B cell (primary cell): ENCODE measurements at regions not wholly inside any gene's neighbourhood (a gene's known extent, or its start where the extent isn't known, plus 50 kb on each side); places are given as distances from the start of the nearest gene placed in this dataset.

Experiments
- ATAC-seq: fragments of 200-7000 bp; cut with Tn5 transposase; one replicate; pipeline ENCODE4 v1.10.0; 2021; ENCODE audit warnings: low read depth, mild to moderate bottlenecking, moderate number of reproducible peaks, moderate library complexity
- CTCF ChIA-PET: fragments of 350-600 bp; sonication (Branson Sonifier 250); formaldehyde crosslinking; loops from one replicate; lab custom pipeline; 2021; ENCODE audit warnings: antibody characterized with exemption, inconsistent platforms; lab: Charles Lee
- POLR2A ChIA-PET: fragments of 350-600 bp; sonication (Branson Sonifier 250); formaldehyde crosslinking; loops from one replicate; lab custom pipeline; 2021; ENCODE audit warnings: antibody characterized with exemption; lab: Charles Lee
- DNase-seq: peaks from one replicate; pipeline ENCODE4 v3.0.0; 2013
- H2AFZ ChIP-seq: 2 replicates; pipeline ENCODE4 v1.6.1; 2012; ENCODE audit warnings: mild to moderate bottlenecking, low read depth, low read length; ENCODE audit not compliant: insufficient read depth, poor library complexity, severe bottlenecking
- H3K27ac ChIP-seq, 2 donors: 1 replicate in 1 of 2; 2 replicates in 1 of 2; pipeline ENCODE4 v1.5.1; 2012 to 2013; ENCODE audit warnings: low read length in 2 of 2, mild to moderate bottlenecking in 2 of 2, moderate library complexity in 1 of 2
- H3K27me3 ChIP-seq, 4 experiments: fragments of 200-600 bp in 1 of 4; sonication (generic) in 1 of 4; replicated peaks in 1 of 4; 1 replicate in 2 of 4; 2 replicates in 2 of 4; pipeline versions ENCODE4 v1.6.1 to v1.7.0; 2013 to 2016; ENCODE audit warnings: low read length in 3 of 4, mild to moderate bottlenecking in 2 of 4, mixed read lengths in 1 of 4, moderate library complexity in 1 of 4; ENCODE audit not compliant: insufficient read depth in 4 of 4, control insufficient read depth in 3 of 4; ENCODE audit errors: control extremely low read depth in 1 of 4
- H3K36me3 ChIP-seq, 2 experiments: replicated peaks in 1 of 2; 1 replicate in 1 of 2; 2 replicates in 1 of 2; pipeline versions ENCODE4 v1.6.1 to v1.7.1; 2013; ENCODE audit warnings: low read length in 1 of 2; ENCODE audit not compliant: insufficient read depth in 2 of 2, control insufficient read depth in 1 of 2; ENCODE audit errors: control extremely low read depth in 1 of 2, extremely low read depth in 1 of 2
- H3K4me1 ChIP-seq, 2 donors: fragments of 200-600 bp in 1 of 2; sonication (generic) in 1 of 2; 1 replicate in 1 of 2; 2 replicates in 1 of 2; pipeline versions ENCODE4 v1.5.1 to v1.6.1; 2013 to 2017; ENCODE audit warnings: low read length in 2 of 2; ENCODE audit not compliant: control insufficient read depth in 2 of 2, insufficient read depth in 2 of 2
- H3K4me2 ChIP-seq: replicated peaks from 2 replicates; pipeline ENCODE3; 2012; ENCODE audit warnings: mild to moderate bottlenecking, low read depth, low read length; ENCODE audit not compliant: poor library complexity, severe bottlenecking
- H3K4me3 ChIP-seq, 5 experiments: fragments of 200-600 bp in 1 of 5; sonication (generic) in 1 of 5; 1 replicate in 3 of 5; 2 replicates in 2 of 5; pipeline versions ENCODE4 v1.5.1 to v1.7.0; 2011 to 2016; ENCODE audit warnings: low read length in 4 of 5, mild to moderate bottlenecking in 4 of 5, low read depth in 2 of 5, control low read depth in 1 of 5, moderate library complexity in 1 of 5; ENCODE audit not compliant: insufficient read depth in 1 of 5; ENCODE audit errors: control extremely low read depth in 1 of 5, extremely low read depth in 1 of 5
- H3K79me2 ChIP-seq: fragments of 200-600 bp; sonication (generic); one replicate; pipeline ENCODE4 v1.6.0; 2016; ENCODE audit warnings: low read length; ENCODE audit not compliant: control insufficient read depth, insufficient read depth
- H3K9ac ChIP-seq: fragments of 200-600 bp; sonication (generic); 2 replicates; pipeline ENCODE4 v1.6.1; 2017; ENCODE audit warnings: mild to moderate bottlenecking, low read length, moderate library complexity
- H3K9me3 ChIP-seq, 3 donors: one replicate each; pipeline versions ENCODE4 v1.6.1 to v1.7.1; 2013; ENCODE audit warnings: low read length in 2 of 3; ENCODE audit not compliant: control insufficient read depth in 2 of 3, insufficient read depth in 1 of 3; ENCODE audit errors: control extremely low read depth in 1 of 3
- H4K20me1 ChIP-seq: 2 replicates; pipeline ENCODE4 v1.6.0; 2012; ENCODE audit warnings: mild to moderate bottlenecking, low read length; ENCODE audit not compliant: insufficient read depth, control insufficient read depth, poor library complexity, severe bottlenecking
- H3K27ac Mint-ChIP-seq: one replicate; pipeline ENCODE4 v1.8.0; 2021; ENCODE audit warnings: mixed read lengths
- H3K27me3 Mint-ChIP-seq: one replicate; pipeline ENCODE4 v1.8.0; 2021; ENCODE audit warnings: mixed read lengths
- H3K4me1 Mint-ChIP-seq: one replicate; pipeline ENCODE4 v1.8.0; 2021; ENCODE audit warnings: mixed read lengths
- H3K4me3 Mint-ChIP-seq: one replicate; pipeline ENCODE4 v1.8.0; 2021; ENCODE audit warnings: mixed read lengths
- H3K9me3 Mint-ChIP-seq: one replicate; pipeline ENCODE4 v1.8.0; 2022; ENCODE audit warnings: mixed read lengths; ENCODE audit not compliant: insufficient read depth
- EZH2 ChIP-seq: IDR thresholded peaks from 2 replicates; pipeline ENCODE4 v1.6.1; 2012; ENCODE audit warnings: borderline replicate concordance, low read depth, mild to moderate bottlenecking, moderate library complexity, low read length; ENCODE audit not compliant: insufficient read depth, poor library complexity, severe bottlenecking
- WGBS: methylation state at CpG from one replicate; pipeline ENCODE4 v1.1.5; 2013; ENCODE audit warnings: missing lambda C conversion rate; ENCODE audit not compliant: insufficient coverage; 5-methylcytosine and 5-hydroxymethylcytosine counted together
- intact Hi-C: fragments of 100-400 bp; cut with micrococcal nuclease; formaldehyde crosslinking; loops from one replicate; pipeline ENCODE4 v1.10.0; 2022
- TF ChIP-seq, protein P1 (sequence below): fragments of 200-600 bp; IDR thresholded peaks from one replicate; pipeline ENCODE4 v1.8.0; 2022; ENCODE audit warnings: antibody characterized with exemption, mild to moderate bottlenecking

DNA sequence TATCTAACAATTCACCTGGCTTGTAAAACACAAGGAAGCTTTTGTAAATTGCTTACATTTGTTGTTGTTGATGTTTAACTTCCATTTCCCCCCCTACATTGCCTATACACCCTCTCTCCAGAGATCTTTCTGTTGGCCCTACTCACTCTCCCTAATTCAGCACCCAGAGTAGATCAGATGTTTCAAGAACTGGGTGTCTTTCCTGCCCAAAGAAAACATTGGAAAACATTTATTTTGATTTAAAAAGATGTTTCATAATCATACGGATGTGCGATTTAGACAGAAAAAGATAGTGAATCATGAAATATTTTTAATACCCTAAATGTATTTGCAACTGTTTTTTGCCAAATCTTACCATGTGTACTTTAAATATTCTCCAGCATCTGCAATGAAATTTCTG, 446.4 kb upstream of the RGS6 start:
- Histone ChIP-seq H3K36me3 (peaks cover 4 to 10% of the 10 kb centered on the region in 2 experiments), H3K9ac (no peak overlapping the region), H3K4me1 (peaks cover 0 to 8% of the 10 kb centered on the region in 2 donors), H3K9me3 (no peaks in the 10 kb centered on the region), H3K4me3 (no peak overlapping the region), H3K27me3 (no peaks in the 10 kb centered on the region), H4K20me1 (peaks cover 36% of the 10 kb centered on the region), H3K27ac (no peak overlapping the region), H2AFZ (no peak overlapping the region), H3K79me2 (peaks cover 48% of the 10 kb centered on the region), H3K4me2 (no peak overlapping the region)
- no peak for ATAC-seq
- TF ChIP-seq EZH2 = no peak
- TF ChIP-seq, protein P1, sequence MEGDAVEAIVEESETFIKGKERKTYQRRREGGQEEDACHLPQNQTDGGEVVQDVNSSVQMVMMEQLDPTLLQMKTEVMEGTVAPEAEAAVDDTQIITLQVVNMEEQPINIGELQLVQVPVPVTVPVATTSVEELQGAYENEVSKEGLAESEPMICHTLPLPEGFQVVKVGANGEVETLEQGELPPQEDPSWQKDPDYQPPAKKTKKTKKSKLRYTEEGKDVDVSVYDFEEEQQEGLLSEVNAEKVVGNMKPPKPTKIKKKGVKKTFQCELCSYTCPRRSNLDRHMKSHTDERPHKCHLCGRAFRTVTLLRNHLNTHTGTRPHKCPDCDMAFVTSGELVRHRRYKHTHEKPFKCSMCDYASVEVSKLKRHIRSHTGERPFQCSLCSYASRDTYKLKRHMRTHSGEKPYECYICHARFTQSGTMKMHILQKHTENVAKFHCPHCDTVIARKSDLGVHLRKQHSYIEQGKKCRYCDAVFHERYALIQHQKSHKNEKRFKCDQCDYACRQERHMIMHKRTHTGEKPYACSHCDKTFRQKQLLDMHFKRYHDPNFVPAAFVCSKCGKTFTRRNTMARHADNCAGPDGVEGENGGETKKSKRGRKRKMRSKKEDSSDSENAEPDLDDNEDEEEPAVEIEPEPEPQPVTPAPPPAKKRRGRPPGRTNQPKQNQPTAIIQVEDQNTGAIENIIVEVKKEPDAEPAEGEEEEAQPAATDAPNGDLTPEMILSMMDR = no peak
- Mint-ChIP-seq H3K27ac (no peak overlapping the region), H3K4me1 (peaks cover 33% of the 10 kb centered on the region), H3K27me3 (no peaks in the 10 kb centered on the region), H3K9me3 (no peaks in the 10 kb centered on the region), H3K4me3 (no peak overlapping the region)
- WGBS = no CpG with 5 or more reads among the region's 2 CpGs
- intact Hi-C loops = no loop called here
- ChIA-PET CTCF (no interaction called here), POLR2A (no interaction called here)
- DNase-seq = no peak

DNA sequence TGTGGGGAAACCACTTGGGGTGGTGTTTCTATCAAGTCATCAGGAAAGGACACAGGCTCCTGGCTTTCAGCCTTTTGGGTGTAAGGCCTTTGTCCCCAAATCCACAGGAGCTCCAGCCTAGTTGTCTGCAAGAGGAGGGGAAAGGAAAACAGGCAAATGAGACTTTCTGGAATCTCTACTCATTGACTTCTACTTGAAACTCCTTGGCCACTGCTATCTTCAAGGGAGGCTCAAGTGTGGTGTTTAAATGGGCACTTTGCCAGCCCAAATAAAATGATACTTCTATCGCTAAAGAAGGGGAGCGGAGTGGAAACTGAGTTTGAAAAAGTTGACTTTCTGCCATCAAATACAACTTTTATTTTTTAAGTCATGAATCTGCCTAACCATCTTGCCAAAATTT, 445.9 kb upstream of the RGS6 start:
- Histone ChIP-seq H3K4me1 (peaks cover 0 to 8% of the 10 kb centered on the region in 2 donors), H3K9me3 (no peaks in the 10 kb centered on the region), H3K4me2 (no peak overlapping the region), H3K27ac (no peak overlapping the region), H3K9ac (no peak overlapping the region), H2AFZ (no peak overlapping the region), H3K27me3 (no peaks in the 10 kb centered on the region), H3K36me3 (peaks cover 4 to 13% of the 10 kb centered on the region in 2 experiments), H4K20me1 (peaks cover 39% of the 10 kb centered on the region), H3K79me2 (peaks cover 46% of the 10 kb centered on the region), H3K4me3 (no peak overlapping the region)
- H3K9me3 Mint-ChIP-seq = no peaks in the 10 kb centered on the region
- H3K4me1 Mint-ChIP-seq = peaks cover 33% of the 10 kb centered on the region
- WGBS = no CpG with 5 or more reads among the region's 2 CpGs
- ATAC-seq = no peak
- H3K4me3 Mint-ChIP-seq = no peak overlapping the region
- intact Hi-C loops = no loop called here
- ChIA-PET POLR2A (no interaction called here), CTCF (no interaction called here)
- no peak for DNase-seq
- no peak overlapping the region for H3K27ac Mint-ChIP-seq
- H3K27me3 Mint-ChIP-seq = no peaks in the 10 kb centered on the region
- TF ChIP-seq, protein P1 = no peak
- no peak for TF ChIP-seq EZH2
